ENCODE measurements at regions not wholly inside any gene's neighbourhood (a gene's known extent, or its start where the extent isn't known, plus 50 kb on each side); places are given as distances from the start of the nearest gene placed in this dataset.

GRCh38 chr15:93152951-93153350 is 63.9 kb upstream of the RGMA start:
- TF ChIP-seq REST (IDR thresholded peaks at IDR 0.05; ENCODE audit: insufficient replicate concordance, low read depth) (no peak), CTCF (IDR thresholded peaks at IDR 0.05; ENCODE audit: insufficient read depth, low read length) (no peak)

Data from HL-60 (cell line).